ENCODE measurements at regions not wholly inside any gene's neighbourhood (a gene's known extent, or its start where the extent isn't known, plus 50 kb on each side); places are given as distances from the start of the nearest gene placed in this dataset.

DNA sequence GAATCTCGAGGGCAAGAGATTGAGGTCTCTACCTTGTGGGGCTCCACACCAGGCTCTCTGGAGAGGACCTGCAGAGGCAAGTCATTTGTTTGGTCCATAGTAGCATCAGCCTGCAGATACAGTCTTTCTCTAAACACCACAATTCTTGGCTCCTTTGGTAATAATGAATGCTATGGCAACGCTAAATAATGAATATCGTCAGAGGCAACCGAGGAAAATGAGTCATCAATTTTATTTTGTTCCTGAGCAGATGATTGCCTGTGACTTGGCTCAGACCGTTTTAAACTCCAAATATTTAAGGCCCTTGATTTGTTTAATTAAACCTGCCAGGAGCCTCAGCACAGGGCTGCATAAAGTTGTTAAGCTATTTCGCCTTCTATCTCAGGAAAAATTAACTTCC lies 924.1 kb upstream of the TMEM132C start:
- TF ChIP-seq EZH2 (IDR thresholded peaks at IDR 0.05; ENCODE audit: low read length, unreplicated experiment) (no peak), EZH2phosphoT487 (IDR thresholded peaks at IDR 0.05; ENCODE audit: borderline replicate concordance, low read length) (no peak)
- TF ChIP-seq, protein P1, sequence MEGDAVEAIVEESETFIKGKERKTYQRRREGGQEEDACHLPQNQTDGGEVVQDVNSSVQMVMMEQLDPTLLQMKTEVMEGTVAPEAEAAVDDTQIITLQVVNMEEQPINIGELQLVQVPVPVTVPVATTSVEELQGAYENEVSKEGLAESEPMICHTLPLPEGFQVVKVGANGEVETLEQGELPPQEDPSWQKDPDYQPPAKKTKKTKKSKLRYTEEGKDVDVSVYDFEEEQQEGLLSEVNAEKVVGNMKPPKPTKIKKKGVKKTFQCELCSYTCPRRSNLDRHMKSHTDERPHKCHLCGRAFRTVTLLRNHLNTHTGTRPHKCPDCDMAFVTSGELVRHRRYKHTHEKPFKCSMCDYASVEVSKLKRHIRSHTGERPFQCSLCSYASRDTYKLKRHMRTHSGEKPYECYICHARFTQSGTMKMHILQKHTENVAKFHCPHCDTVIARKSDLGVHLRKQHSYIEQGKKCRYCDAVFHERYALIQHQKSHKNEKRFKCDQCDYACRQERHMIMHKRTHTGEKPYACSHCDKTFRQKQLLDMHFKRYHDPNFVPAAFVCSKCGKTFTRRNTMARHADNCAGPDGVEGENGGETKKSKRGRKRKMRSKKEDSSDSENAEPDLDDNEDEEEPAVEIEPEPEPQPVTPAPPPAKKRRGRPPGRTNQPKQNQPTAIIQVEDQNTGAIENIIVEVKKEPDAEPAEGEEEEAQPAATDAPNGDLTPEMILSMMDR (conservative IDR thresholded peaks at IDR 0.05; ENCODE audit: low read depth, low read length), result no peak

All from PC-3 (cell line).